DND-41 (cell line): ENCODE measurements at regions not wholly inside any gene's neighbourhood (a gene's known extent, or its start where the extent isn't known, plus 50 kb on each side); places are given as distances from the start of the nearest gene placed in this dataset.

Source experiments
- EZH2 ChIP-seq: IDR thresholded peaks from 3 replicates; pipeline ENCODE4 v1.6.1; 2012; ENCODE audit warnings: borderline replicate concordance, low read depth, mild to moderate bottlenecking, moderate library complexity, low read length, inconsistent platforms; ENCODE audit not compliant: severe bottlenecking
- TF ChIP-seq, protein P1 (sequence below): IDR thresholded peaks from 2 replicates; pipeline ENCODE4 v1.5.1; 2012; ENCODE audit warnings: borderline replicate concordance, low read length, moderate library complexity, mild to moderate bottlenecking; ENCODE audit not compliant: poor library complexity, severe bottlenecking; ENCODE audit errors: extremely low read depth

DNA sequence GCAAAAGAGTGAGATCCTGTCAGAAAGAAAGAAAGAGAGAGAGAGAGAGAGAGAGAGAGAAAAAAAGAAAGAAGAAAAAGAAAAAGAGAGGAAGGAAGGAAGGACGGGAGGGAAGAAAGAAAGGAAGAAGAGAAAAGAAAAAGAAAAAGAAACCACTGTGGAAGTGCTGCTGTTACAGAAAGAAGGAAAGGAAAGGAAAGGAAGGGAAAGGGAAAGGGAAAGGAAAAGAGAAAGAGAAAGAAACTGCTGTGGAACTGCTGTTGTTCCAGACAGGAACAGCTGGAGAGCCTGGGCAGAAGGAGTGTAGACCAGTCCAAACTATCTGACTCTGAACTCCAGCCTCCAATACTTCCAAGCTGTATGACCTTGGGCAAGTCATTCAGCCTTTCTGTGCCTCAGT, 220.7 kb upstream of the WWC1 start:
- TF ChIP-seq, protein P1, sequence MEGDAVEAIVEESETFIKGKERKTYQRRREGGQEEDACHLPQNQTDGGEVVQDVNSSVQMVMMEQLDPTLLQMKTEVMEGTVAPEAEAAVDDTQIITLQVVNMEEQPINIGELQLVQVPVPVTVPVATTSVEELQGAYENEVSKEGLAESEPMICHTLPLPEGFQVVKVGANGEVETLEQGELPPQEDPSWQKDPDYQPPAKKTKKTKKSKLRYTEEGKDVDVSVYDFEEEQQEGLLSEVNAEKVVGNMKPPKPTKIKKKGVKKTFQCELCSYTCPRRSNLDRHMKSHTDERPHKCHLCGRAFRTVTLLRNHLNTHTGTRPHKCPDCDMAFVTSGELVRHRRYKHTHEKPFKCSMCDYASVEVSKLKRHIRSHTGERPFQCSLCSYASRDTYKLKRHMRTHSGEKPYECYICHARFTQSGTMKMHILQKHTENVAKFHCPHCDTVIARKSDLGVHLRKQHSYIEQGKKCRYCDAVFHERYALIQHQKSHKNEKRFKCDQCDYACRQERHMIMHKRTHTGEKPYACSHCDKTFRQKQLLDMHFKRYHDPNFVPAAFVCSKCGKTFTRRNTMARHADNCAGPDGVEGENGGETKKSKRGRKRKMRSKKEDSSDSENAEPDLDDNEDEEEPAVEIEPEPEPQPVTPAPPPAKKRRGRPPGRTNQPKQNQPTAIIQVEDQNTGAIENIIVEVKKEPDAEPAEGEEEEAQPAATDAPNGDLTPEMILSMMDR = no peak
- TF ChIP-seq EZH2 = no peak
